K562 (cell line): ENCODE measurements at regions not wholly inside any gene's neighbourhood (a gene's known extent, or its start where the extent isn't known, plus 50 kb on each side); places are given as distances from the start of the nearest gene placed in this dataset.

Experiments
- ATAC-seq: fragments of 200-7000 bp; cut with Tn5 transposase; 3 replicates; pipeline ENCODE4 v1.9.1; 2020; ENCODE audit warnings: moderate library complexity
- BruUV-seq: library from RNA; stranded (reverse); fragments of 400-500 nt; replicated peaks from 2 replicates; lab custom pipeline; 2021; lab: Mats Ljungman, UMichigan
- CTCF ChIA-PET: fragments of 300-600 bp; formaldehyde crosslinking; extraction: SDS; loops from one replicate; lab custom pipeline; 2021; ENCODE audit warnings: low intra/inter-chr PET ratio; lab: Yijun Ruan, JAX
- POLR2A ChIA-PET: fragments of 300-600, 350-650 bp; sonication (Branson Sonifier 250); formaldehyde crosslinking; extraction: SDS; loops from one replicate; lab custom pipeline; 2021; ENCODE audit warnings: antibody characterized with exemption, inconsistent platforms; lab: Yijun Ruan, JAX
- DNase-seq, 4 experiments: peaks; one replicate each; pipeline versions ENCODE4 v3.0.0 to v3.0.0-alpha.2; 2011 to 2018; ENCODE audit warnings: low spot score in 3 of 4, mixed read lengths in 3 of 4; ENCODE audit errors: extremely low read depth in 1 of 4
- FAIRE-seq: peaks from 2 replicates; lab custom pipeline; 2011; peaks lifted over from hg19 to GRCh38; lab: Jason Lieb, UNC
- H2AFZ ChIP-seq: 2 replicates; pipeline ENCODE4 v1.6.0; 2011; ENCODE audit warnings: low read depth, low read length, control low read depth, inconsistent platforms
- H3K27ac ChIP-seq: fragments of 200-600 bp; 3 replicates; pipeline ENCODE4 v1.8.0; 2011; ENCODE audit warnings: low read depth, mild to moderate bottlenecking, control low read depth, inconsistent platforms, low read length, moderate library complexity, mixed read lengths; ENCODE audit errors: extremely low read depth
- H3K27me3 ChIP-seq, 2 experiments: fragments of 300-600 bp in 1 of 2; 2 replicates in 1 of 2; 3 replicates in 1 of 2; pipeline versions ENCODE4 v1.6.0 to v1.8.0; 2011; ENCODE audit warnings: inconsistent platforms in 2 of 2, low read length in 2 of 2, mild to moderate bottlenecking in 1 of 2, mixed read lengths in 1 of 2, moderate library complexity in 1 of 2; ENCODE audit not compliant: control insufficient read depth in 2 of 2, insufficient read depth in 2 of 2
- H3K36me3 ChIP-seq: fragments of 300-600 bp; 3 replicates; pipeline ENCODE4 v1.8.0; 2011; ENCODE audit warnings: mild to moderate bottlenecking, low read length, inconsistent platforms; ENCODE audit not compliant: control insufficient read depth, insufficient read depth
- H3K4me1 ChIP-seq, 2 experiments: fragments of 200-600 bp in 1 of 2; replicated peaks in 1 of 2; 2 replicates in 1 of 2; 3 replicates in 1 of 2; pipeline versions ENCODE4 v1.5.1 to v1.8.0; 2011; ENCODE audit warnings: inconsistent platforms in 2 of 2, low read length in 2 of 2, mild to moderate bottlenecking in 1 of 2, mixed read lengths in 1 of 2, moderate library complexity in 1 of 2; ENCODE audit not compliant: control insufficient read depth in 2 of 2, insufficient read depth in 2 of 2
- H3K4me2 ChIP-seq: 2 replicates; pipeline ENCODE4 v1.6.1; 2011; ENCODE audit warnings: low read length, control low read depth, inconsistent platforms, mixed read lengths; ENCODE audit not compliant: insufficient read depth
- H3K4me3 ChIP-seq: fragments of 200-600 bp; sonication (generic), shearing (Covaris generic); 2 replicates; pipeline ENCODE4 v1.5.1; 2016; ENCODE audit warnings: control low read depth, inconsistent platforms
- H3K79me2 ChIP-seq: fragments of 200-600 bp; 3 replicates; pipeline ENCODE4 v1.8.0; 2011; ENCODE audit warnings: low read length, inconsistent platforms; ENCODE audit not compliant: control insufficient read depth, insufficient read depth
- H3K9ac ChIP-seq, 2 experiments: 2 replicates each; pipeline versions ENCODE4 v1.6.0 to v1.6.1; 2011; ENCODE audit warnings: low read depth in 2 of 2, low read length in 2 of 2, control low read depth in 1 of 2, inconsistent platforms in 1 of 2, mild to moderate bottlenecking in 1 of 2, mixed read lengths in 1 of 2; ENCODE audit not compliant: insufficient read depth in 1 of 2
- H3K9me1 ChIP-seq: one replicate; pipeline ENCODE4 v1.6.0; 2011; ENCODE audit warnings: inconsistent platforms, mild to moderate bottlenecking, low read length, moderate library complexity; ENCODE audit not compliant: control insufficient read depth, insufficient read depth
- H3K9me3 ChIP-seq: replicated peaks from 2 replicates; pipeline ENCODE4 v1.5.1; 2011; ENCODE audit warnings: low read depth, low read length, inconsistent platforms; ENCODE audit not compliant: control insufficient read depth, insufficient read depth
- H4K20me1 ChIP-seq: replicated peaks from 2 replicates; pipeline ENCODE4 v1.6.1; 2011; ENCODE audit warnings: low read length, inconsistent platforms, mixed read lengths; ENCODE audit not compliant: control insufficient read depth, insufficient read depth
- BHLHE40 ChIP-seq: IDR thresholded peaks from 2 replicates; pipeline ENCODE4 v1.6.1; 2011; ENCODE audit warnings: low read length, improper control_type of control experiment
- C11orf30 ChIP-seq: fragments of 450-650 bp; IDR thresholded peaks from 2 replicates; pipeline ENCODE4 v1.6.1; 2016; ENCODE audit warnings: low read depth, mild to moderate bottlenecking
- CBFA2T3 ChIP-seq: fragments of 450-650 bp; IDR thresholded peaks from 2 replicates; pipeline ENCODE4 v1.6.1; 2017
- GABPB2 ChIP-seq: fragments of 250-450 bp; sonication (Bioruptor Pico); conservative IDR thresholded peaks from 2 replicates; pipeline ENCODE4 v1.5.1; 2021; ENCODE audit warnings: mild to moderate bottlenecking
- HDAC3 ChIP-seq: fragments of 450-650 bp; IDR thresholded peaks from 2 replicates; pipeline ENCODE4 v1.6.1; 2018; ENCODE audit warnings: borderline replicate concordance, mild to moderate bottlenecking, moderate library complexity; ENCODE audit not compliant: partially characterized antibody
- MAFF ChIP-seq: IDR thresholded peaks from 2 replicates; pipeline ENCODE4 v1.6.1; 2012; ENCODE audit warnings: low read length, improper control_type of control experiment
- MAFG ChIP-seq: fragments of 450-650 bp; conservative IDR thresholded peaks from 2 replicates; pipeline ENCODE4 v1.6.1; 2016; ENCODE audit warnings: missing genetic modification characterization, missing compliant biosample characterization
- MAFK ChIP-seq: IDR thresholded peaks from 2 replicates; pipeline ENCODE4 v1.6.1; 2011; ENCODE audit warnings: low read length, improper control_type of control experiment
- SRSF9 ChIP-seq: fragments of 200-400 bp; formaldehyde crosslinking; IDR thresholded peaks from 2 replicates; pipeline ENCODE4 v1.6.1; 2017; ENCODE audit warnings: low read depth, low read length, borderline replicate concordance
- ZNF24 ChIP-seq: fragments of 450-650 bp; IDR thresholded peaks from 2 replicates; pipeline ENCODE4 v1.6.1; 2016
- ZNF316 ChIP-seq: fragments of 450-650 bp; IDR thresholded peaks from 2 replicates; pipeline ENCODE4 v1.6.1; 2016
- WGBS: fragments of 100-300 bp; shearing (Covaris generic); methylation state at CpG from one replicate; pipeline ENCODE4 v1.1.6; 2016; ENCODE audit warnings: low coverage, mixed read lengths; ENCODE audit not compliant: insufficient coverage; ENCODE audit errors: missing lambda C conversion rate; 5-methylcytosine and 5-hydroxymethylcytosine counted together
- in situ Hi-C: fragments of 300-500 bp; cut with MboI; formaldehyde crosslinking; loops from 4 replicates; pipeline ENCODE4 v1.15.0; 2018; ENCODE audit warnings: inconsistent platforms, mixed read lengths
- intact Hi-C: fragments of 100-400 bp; cut with micrococcal nuclease; formaldehyde crosslinking; loops from 2 replicates; pipeline ENCODE4 v1.14.2; 2022
- TF ChIP-seq, protein P1 (sequence below): sonication (generic); formaldehyde crosslinking; IDR thresholded peaks from 2 replicates; pipeline ENCODE4 v1.4.0; 2020; ENCODE audit warnings: mild to moderate bottlenecking, missing genetic modification reagents

DNA sequence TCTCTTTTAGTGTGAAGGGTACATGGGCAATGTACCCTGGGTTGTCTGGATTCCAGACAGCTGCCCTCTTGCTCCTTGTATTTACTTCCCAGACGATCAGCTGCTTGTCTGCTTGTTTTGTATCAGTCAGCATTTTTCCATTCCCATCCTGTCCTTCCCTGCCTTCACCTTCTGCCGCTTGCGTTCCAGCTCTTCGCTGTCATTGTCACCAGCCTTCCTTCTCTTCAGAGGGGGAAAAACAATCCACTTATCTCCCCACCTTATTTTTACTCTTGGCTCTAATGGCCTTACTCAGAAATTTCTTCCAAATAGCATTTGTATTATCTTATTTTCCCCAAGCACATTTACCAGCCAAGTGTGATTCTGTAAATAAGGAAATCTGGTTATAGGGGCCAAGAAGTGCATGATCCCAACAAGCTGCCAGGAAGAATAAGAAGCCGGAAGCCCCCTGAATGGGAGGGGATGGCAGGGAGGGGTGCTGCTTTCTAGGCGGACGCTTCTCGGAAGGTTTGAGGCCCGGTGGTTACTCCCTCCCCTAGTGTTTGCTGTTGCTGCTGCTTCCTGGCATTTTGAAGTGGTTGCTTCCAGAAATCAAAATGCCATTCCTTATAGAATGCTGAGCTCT lies 497.6 kb downstream of the NTRK3 start:
- Histone ChIP-seq H3K9ac (no peak overlapping the region), H3K9me3 (no peaks in the 10 kb centered on the region; the same call in 1 of the 2 replicates), H3K27me3 (no peaks in the 10 kb centered on the region), H4K20me1 (no peaks in the 10 kb centered on the region), H3K9me1 (no peaks in the 10 kb centered on the region), H2AFZ (no peak overlapping the region), H3K4me2 (no peak overlapping the region), H3K27ac (no peak overlapping the region), H3K4me3 (no peak overlapping the region), H3K79me2 (no peaks in the 10 kb centered on the region), H3K4me1 (peaks cover 3 to 18% of the 10 kb centered on the region in 2 experiments; a peak in 3 of 5 replicates), H3K36me3 (no peaks in the 10 kb centered on the region)
- in situ Hi-C loops, result no loop called here
- ChIA-PET POLR2A (no interaction called here), CTCF (no interaction called here)
- TF ChIP-seq SRSF9 (no peak), MAFG (peak; percentile 91), HDAC3 (no peak), MAFF (peak; percentile 85), ZNF316 (peak; percentile 96), GABPB2 (CRISPR knock-in tag) (no peak), C11orf30 (peak; percentile 93), CBFA2T3 (peak; percentile 16; the same call in 1 of the 2 replicates), ZNF24 (no peak), MAFK (peak; percentile 87), BHLHE40 (no peak)
- TF ChIP-seq, protein P1, sequence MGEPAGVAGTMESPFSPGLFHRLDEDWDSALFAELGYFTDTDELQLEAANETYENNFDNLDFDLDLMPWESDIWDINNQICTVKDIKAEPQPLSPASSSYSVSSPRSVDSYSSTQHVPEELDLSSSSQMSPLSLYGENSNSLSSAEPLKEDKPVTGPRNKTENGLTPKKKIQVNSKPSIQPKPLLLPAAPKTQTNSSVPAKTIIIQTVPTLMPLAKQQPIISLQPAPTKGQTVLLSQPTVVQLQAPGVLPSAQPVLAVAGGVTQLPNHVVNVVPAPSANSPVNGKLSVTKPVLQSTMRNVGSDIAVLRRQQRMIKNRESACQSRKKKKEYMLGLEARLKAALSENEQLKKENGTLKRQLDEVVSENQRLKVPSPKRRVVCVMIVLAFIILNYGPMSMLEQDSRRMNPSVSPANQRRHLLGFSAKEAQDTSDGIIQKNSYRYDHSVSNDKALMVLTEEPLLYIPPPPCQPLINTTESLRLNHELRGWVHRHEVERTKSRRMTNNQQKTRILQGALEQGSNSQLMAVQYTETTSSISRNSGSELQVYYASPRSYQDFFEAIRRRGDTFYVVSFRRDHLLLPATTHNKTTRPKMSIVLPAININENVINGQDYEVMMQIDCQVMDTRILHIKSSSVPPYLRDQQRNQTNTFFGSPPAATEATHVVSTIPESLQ (CRISPR knock-in tag), result no peak
- WGBS, result 51% methylated on average over 9 of the region's 9 CpGs
- ATAC-seq (no peak), DNase-seq (no peak), FAIRE-seq (no peak)
- intact Hi-C loops, result no loop called here
- BruUV-seq, result no TSS peak
